Pancreas (tissue), 10 donors: ENCODE measurements at regions not wholly inside any gene's neighbourhood (a gene's known extent, or its start where the extent isn't known, plus 50 kb on each side); places are given as distances from the start of the nearest gene placed in this dataset.

Experiments
- ATAC-seq, 4 donors: fragments of 200-7000 bp; cut with Tn5 transposase; one replicate each; pipeline versions ENCODE4 v1.8.0 to v1.9.1; 2020; ENCODE audit warnings: mild to moderate bottlenecking in 4 of 4, moderate library complexity in 4 of 4
- DNase-seq, 6 donors: peaks; one replicate each; pipeline ENCODE4 v3.0.0-alpha.2; 2020
- FAIRE-seq: peaks from 2 replicates; lab custom pipeline; 2012; peaks lifted over from hg19 to GRCh38; lab: Jason Lieb, UNC
- H3K27ac ChIP-seq, 4 donors: fragments of 200-600 bp; sonication (generic); 1 replicate in 3 of 4; 2 replicates in 1 of 4; pipeline versions ENCODE4 v1.5.0 to v1.8.0; 2020
- H3K27me3 ChIP-seq, 4 donors: fragments of 200-600 bp; one replicate each; pipeline ENCODE4 v1.8.0; 2021
- H3K36me3 ChIP-seq, 3 donors: fragments of 200-600 bp; sonication (generic) in 1 of 3; one replicate each; pipeline versions ENCODE4 v1.5.0 to v1.8.0; 2020 to 2021
- H3K4me1 ChIP-seq, 3 donors: fragments of 200-600 bp; one replicate each; pipeline ENCODE4 v1.8.0; 2021
- H3K4me3 ChIP-seq, 4 donors: fragments of 200-600 bp; sonication (generic) in 2 of 4; one replicate each; pipeline versions ENCODE4 v1.5.0 to v1.8.0; 2020 to 2021
- H3K9me3 ChIP-seq, 4 donors: fragments of 200-600 bp; one replicate each; pipeline ENCODE4 v1.8.0; 2021
- WGBS, 2 donors: extraction: QIAGEN DNeasy Blood & Tissue Kit; methylation state at CpG; one replicate each; pipeline ENCODE4 v1.1.7; 2013; 5-methylcytosine and 5-hydroxymethylcytosine counted together
- intact Hi-C, 3 donors: fragments of 100-400 bp; cut with DNase I; formaldehyde crosslinking; loops; one replicate each; pipeline versions ENCODE4 v1.11.1 to v1.14.2; 2022
- TF ChIP-seq, protein P1 (sequence below), 4 donors: fragments of 200-600 bp; sonication (generic) in 3 of 4; IDR thresholded peaks; one replicate each; pipeline versions ENCODE4 v1.5.0 to v1.8.0; 2021; ENCODE audit warnings: antibody characterized with exemption in 4 of 4
- donor health status: healthy with polysubstance abuse.
- donor health status: DM: no; HTN: no; CAD: no; lungs with moderate emphysema.
- donor health status: DM: no; HTN: no; CAD: no.
- donor health status: control.
- donor health status: control.
- donor health status: Bipolar disorder and iron deficiency.
- donor health status: DM: yes; HTN: yes; CAD: no.
- donor health status: DM: no; HTN: no; CAD: no.
- donor health status: DM: no; HTN: no; CAD: no.
- donor health status: DM: yes; HTN: yes; CAD: no.

DNA sequence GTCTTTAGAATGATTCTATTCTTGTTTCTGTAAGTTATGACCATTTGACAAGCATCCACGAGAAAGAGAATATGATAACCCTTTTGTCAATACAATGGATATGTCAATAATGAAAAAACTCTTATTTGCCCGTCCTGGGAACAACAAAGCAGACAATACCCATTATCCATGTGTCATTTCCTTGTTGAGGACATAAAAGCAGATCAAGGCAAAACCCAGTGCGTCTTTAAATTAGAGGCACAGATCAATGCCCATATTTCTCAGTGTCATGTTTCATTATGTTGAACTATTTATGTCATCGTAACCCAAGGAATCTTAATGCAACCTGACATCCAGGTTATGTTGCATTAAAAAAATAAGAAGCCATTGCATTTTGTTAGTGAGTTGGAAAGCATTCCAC lies 365.0 kb upstream of the CELF4 start:
- Histone ChIP-seq H3K36me3 (no peaks in the 10 kb centered on the region), H3K9me3 (no peaks in the 10 kb centered on the region), H3K27ac (no peak overlapping the region), H3K27me3 (no peaks in the 10 kb centered on the region), H3K4me1 (no peaks in the 10 kb centered on the region), H3K4me3 (no peak overlapping the region)
- TF ChIP-seq, protein P1, sequence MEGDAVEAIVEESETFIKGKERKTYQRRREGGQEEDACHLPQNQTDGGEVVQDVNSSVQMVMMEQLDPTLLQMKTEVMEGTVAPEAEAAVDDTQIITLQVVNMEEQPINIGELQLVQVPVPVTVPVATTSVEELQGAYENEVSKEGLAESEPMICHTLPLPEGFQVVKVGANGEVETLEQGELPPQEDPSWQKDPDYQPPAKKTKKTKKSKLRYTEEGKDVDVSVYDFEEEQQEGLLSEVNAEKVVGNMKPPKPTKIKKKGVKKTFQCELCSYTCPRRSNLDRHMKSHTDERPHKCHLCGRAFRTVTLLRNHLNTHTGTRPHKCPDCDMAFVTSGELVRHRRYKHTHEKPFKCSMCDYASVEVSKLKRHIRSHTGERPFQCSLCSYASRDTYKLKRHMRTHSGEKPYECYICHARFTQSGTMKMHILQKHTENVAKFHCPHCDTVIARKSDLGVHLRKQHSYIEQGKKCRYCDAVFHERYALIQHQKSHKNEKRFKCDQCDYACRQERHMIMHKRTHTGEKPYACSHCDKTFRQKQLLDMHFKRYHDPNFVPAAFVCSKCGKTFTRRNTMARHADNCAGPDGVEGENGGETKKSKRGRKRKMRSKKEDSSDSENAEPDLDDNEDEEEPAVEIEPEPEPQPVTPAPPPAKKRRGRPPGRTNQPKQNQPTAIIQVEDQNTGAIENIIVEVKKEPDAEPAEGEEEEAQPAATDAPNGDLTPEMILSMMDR (IDR thresholded peaks at IDR 0.05): no peak
- FAIRE-seq (no peak), ATAC-seq (no peak), DNase-seq (no peak)
- 42 to 51% methylated on average over 4 of the region's 4 CpGs for WGBS, 2 donors
- intact Hi-C loops: no loop called here

DNA sequence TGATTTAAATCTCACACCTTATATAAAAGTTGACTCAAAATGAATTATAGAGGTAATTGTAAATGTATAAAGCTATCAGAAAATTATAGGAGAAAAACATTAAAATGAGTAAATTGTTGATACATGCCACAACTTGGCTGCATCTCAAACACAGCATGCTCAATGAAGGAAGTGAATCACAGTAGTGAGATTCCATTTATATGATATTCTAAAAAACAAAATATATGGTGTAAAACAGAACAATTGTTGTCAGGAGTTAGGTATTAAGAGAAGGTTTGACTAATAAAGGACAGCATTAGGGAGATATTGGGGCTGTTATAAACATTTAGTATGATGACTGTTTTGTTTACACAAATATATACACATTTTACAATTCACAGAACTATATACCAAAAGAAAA lies 356.6 kb upstream of the CELF4 start:
- FAIRE-seq (no peak), ATAC-seq (no peak), DNase-seq (no peak)
- Histone ChIP-seq H3K36me3 (no peaks in the 10 kb centered on the region), H3K9me3 (no peaks in the 10 kb centered on the region), H3K27me3 (no peaks in the 10 kb centered on the region), H3K4me3 (no peak overlapping the region), H3K4me1 (no peaks in the 10 kb centered on the region), H3K27ac (no peak overlapping the region)
- TF ChIP-seq, protein P1 (IDR thresholded peaks at IDR 0.05): no peak
- intact Hi-C loops: no loop called here

- ATAC-seq (no peak), FAIRE-seq (no peak), DNase-seq (no peak)
- no peaks in the 10 kb centered on the region for H3K27me3 ChIP-seq
- H3K36me3 ChIP-seq: no peaks in the 10 kb centered on the region
- no peaks in the 10 kb centered on the region for H3K9me3 ChIP-seq
- H3K4me1 ChIP-seq: no peaks in the 10 kb centered on the region
- no peak overlapping the region for H3K4me3 ChIP-seq
- TF ChIP-seq, protein P1 (IDR thresholded peaks at IDR 0.05): no peak
- WGBS, 2 donors: 70 to 73% methylated on average over 4 of the region's 4 CpGs
- no peak overlapping the region for H3K27ac ChIP-seq
- intact Hi-C loops: no loop called here
These were observed 355.3 kb upstream of the CELF4 start for GRCh38 chr18:37920865-37921264.

DNA sequence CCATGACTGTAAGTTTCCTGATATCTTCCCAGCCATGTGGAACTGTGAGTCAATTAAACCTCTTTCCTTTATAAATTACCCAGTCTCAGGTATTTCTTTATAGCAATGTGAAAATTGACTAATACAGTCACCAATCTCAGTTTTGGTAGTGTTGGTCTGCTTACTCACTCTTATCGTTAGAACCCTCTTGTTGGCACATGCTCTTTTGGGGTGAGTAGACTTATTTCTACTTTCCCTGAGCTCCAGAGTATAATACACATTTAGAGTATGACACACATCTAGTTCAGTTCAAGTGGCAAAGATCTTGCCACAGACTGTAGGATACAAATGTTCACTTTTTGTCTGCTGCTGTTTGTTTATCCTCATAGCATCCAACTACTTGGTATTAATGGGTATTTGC lies 347.5 kb upstream of the CELF4 start:
- Histone ChIP-seq H3K9me3 (no peaks in the 10 kb centered on the region), H3K4me1 (no peaks in the 10 kb centered on the region), H3K4me3 (no peak overlapping the region), H3K27ac (no peak overlapping the region), H3K36me3 (no peaks in the 10 kb centered on the region), H3K27me3 (no peaks in the 10 kb centered on the region)
- WGBS, 2 donors: 79 to 89% methylated on average over 1 of the region's 1 CpG
- TF ChIP-seq, protein P1 (IDR thresholded peaks at IDR 0.05): no peak
- intact Hi-C loops: no loop called here
- no peak for DNase-seq
- no peak for FAIRE-seq
- ATAC-seq: no peak

- intact Hi-C loops: no loop called here
- WGBS, 2 donors: 68 to 80% methylated on average over 2 of the region's 2 CpGs
- no peaks in the 10 kb centered on the region for H3K36me3 ChIP-seq
- no peak for ATAC-seq
- TF ChIP-seq, protein P1 (IDR thresholded peaks at IDR 0.05): no peak
- no peak overlapping the region for H3K27ac ChIP-seq
- H3K4me1 ChIP-seq: no peaks in the 10 kb centered on the region
- no peaks in the 10 kb centered on the region for H3K27me3 ChIP-seq
- H3K9me3 ChIP-seq: no peaks in the 10 kb centered on the region
- FAIRE-seq: no peak
- DNase-seq: no peak
- H3K4me3 ChIP-seq: no peak overlapping the region
These were observed 336.7 kb upstream of the CELF4 start for GRCh38 chr18:37902344-37902743.
